Skeletal muscle tissue (tissue), 3 donors: ENCODE measurements at regions not wholly inside any gene's neighbourhood (a gene's known extent, or its start where the extent isn't known, plus 50 kb on each side); places are given as distances from the start of the nearest gene placed in this dataset.

ENCODE experiments used
- H3K27ac ChIP-seq: one replicate; pipeline ENCODE4 v1.7.0; 2013; ENCODE audit warnings: mild to moderate bottlenecking, low read depth, low read length, inconsistent platforms
- H3K27me3 ChIP-seq, 3 donors: one replicate each; pipeline ENCODE4 v1.7.0; 2013; ENCODE audit warnings: low read length in 3 of 3; ENCODE audit not compliant: control insufficient read depth in 3 of 3, insufficient read depth in 3 of 3
- H3K36me3 ChIP-seq, 3 donors: one replicate each; pipeline ENCODE4 v1.7.0; 2013; ENCODE audit warnings: low read length in 3 of 3; ENCODE audit not compliant: control insufficient read depth in 3 of 3, insufficient read depth in 3 of 3
- H3K4me1 ChIP-seq, 3 donors: one replicate each; pipeline ENCODE4 v1.7.0; 2013; ENCODE audit warnings: low read length in 3 of 3, mild to moderate bottlenecking in 3 of 3; ENCODE audit not compliant: control insufficient read depth in 3 of 3, insufficient read depth in 3 of 3
- H3K4me3 ChIP-seq, 3 donors: one replicate each; pipeline ENCODE4 v1.7.0; 2013; ENCODE audit warnings: low read length in 3 of 3
- H3K9ac ChIP-seq, 3 donors: one replicate each; pipeline ENCODE4 v1.7.0; 2013; ENCODE audit warnings: low read length in 3 of 3, mild to moderate bottlenecking in 3 of 3, moderate library complexity in 2 of 3, low read depth in 1 of 3
- H3K9me3 ChIP-seq, 3 donors: one replicate each; pipeline ENCODE4 v1.7.0; 2013; ENCODE audit warnings: low read length in 3 of 3; ENCODE audit not compliant: control insufficient read depth in 3 of 3
- donor health status: Osteomylitis.

DNA sequence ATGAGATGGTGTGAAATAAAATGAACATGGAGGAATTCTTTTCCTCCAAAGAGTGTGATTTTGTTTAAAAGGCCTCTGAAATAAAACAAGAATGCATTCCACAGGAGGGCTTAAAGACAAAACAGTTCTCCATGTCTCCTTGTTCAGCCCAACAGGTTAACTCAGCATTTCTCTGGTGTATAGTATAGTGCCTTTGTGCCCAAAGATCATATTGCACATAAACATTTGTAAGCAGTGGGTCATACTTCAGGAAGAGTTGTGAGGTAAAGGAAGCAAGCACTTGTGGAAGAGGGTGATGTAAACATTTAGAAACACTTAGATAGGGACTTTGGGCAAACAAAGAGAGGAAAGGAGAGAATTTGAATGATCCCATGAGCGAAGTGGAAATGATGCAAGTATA lies 433.9 kb downstream of the SIPA1L2 start:
- Histone ChIP-seq H3K4me3 (no peak overlapping the region), H3K4me1 (no peaks in the 10 kb centered on the region), H3K27me3 (no peaks in the 10 kb centered on the region), H3K36me3 (no peaks in the 10 kb centered on the region), H3K27ac (no peak overlapping the region), H3K9ac (no peak overlapping the region), H3K9me3 (no peaks in the 10 kb centered on the region)

DNA sequence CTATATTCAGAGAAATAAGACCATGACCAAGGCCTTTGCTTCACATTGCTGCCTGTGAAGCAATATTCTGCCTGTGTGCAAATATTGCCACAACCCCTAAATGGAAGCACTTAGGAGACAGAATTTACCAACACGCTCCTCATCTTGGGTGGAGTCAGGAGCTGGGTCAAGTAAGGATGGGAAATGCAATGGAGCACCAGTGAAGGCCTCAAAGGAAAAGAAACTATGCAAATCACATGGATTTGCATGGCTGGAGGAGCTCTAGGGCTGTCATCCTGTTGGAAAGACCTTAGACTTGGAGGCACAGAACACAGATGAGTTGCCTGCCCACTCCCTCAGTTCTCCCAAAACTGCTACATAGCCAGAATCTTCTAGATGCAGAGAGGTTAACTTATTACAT lies 435.5 kb downstream of the SIPA1L2 start:
- Histone ChIP-seq H3K27ac (no peak overlapping the region), H3K27me3 (no peaks in the 10 kb centered on the region), H3K4me1 (no peaks in the 10 kb centered on the region), H3K36me3 (no peaks in the 10 kb centered on the region), H3K4me3 (no peak overlapping the region), H3K9ac (no peak overlapping the region), H3K9me3 (no peaks in the 10 kb centered on the region)

DNA sequence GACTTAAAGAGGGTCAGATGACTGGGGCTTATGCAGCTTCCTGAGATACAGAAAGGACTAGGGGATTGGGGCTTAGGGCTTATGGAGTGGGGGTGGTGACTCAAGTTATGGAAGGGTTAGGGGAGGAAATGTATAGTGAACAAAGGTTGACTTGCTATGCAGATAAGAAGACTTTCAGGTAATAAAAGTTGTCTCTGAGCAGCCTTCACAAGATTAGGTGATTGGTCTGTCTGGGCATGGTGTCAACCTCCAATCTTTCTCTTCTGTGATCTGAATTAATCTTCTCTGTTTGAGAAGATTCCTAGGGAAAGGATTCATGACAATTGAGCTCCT lies 436.5 kb downstream of the SIPA1L2 start:
- Histone ChIP-seq H3K27me3 (no peaks in the 10 kb centered on the region), H3K27ac (no peak overlapping the region), H3K4me1 (no peaks in the 10 kb centered on the region), H3K4me3 (no peak overlapping the region), H3K36me3 (no peaks in the 10 kb centered on the region), H3K9me3 (no peaks in the 10 kb centered on the region), H3K9ac (no peak overlapping the region)

DNA sequence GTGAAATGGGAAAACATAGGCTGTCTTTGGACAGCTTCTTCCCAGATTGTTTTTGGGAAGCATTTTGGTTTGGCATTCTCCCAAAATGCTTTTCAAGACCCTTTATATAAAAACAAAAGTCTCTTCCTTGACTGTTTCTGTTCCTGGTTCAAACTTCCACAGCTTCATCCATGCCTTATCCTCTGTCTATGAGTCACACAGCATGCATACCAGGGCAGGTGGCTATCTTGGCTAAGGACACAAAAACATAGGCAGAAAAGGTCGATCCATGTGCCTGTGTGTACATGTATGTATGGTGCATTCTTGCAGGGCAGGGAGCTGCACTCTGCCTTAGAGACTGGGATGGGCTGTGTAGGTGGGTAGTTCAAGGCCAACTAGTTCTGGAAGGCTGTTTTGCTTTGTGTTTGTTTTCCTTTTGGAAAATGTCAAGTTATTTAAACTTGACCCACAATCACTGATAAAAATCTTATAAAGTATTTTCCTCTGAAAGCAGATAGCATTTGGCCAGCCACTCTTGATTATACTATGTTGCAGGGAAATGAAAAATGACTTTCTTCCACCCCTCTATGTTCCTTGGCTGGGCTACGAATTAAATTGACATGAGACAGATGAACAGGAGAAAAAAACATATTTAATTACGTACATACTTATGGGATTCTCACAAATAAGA lies 437.0 kb downstream of the SIPA1L2 start:
- no peaks in the 10 kb centered on the region for H3K9me3 ChIP-seq
- no peak overlapping the region for H3K9ac ChIP-seq
- no peak overlapping the region for H3K27ac ChIP-seq
- H3K36me3 ChIP-seq = no peaks in the 10 kb centered on the region
- no peaks in the 10 kb centered on the region for H3K4me1 ChIP-seq
- no peak overlapping the region for H3K4me3 ChIP-seq
- H3K27me3 ChIP-seq = no peaks in the 10 kb centered on the region

DNA sequence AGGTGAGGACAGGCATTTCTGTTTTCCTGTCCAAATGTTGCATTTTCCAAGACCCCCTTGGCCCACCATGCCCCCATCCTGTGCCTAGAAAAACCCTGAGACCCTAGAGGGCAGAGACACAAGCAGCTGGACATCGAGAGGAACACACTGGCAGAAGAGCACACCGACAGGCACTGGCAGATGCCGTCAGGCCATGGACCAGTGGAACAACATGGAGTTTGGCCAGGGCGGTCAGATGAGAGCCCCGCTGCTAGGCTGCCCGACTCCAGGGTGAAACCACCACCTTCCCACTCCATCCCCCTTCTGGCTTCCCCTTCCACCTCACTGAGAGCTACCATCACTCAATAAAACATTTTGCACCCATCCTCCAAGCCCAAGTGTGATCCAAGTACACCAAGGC lies 438.4 kb downstream of the SIPA1L2 start:
- Histone ChIP-seq H3K9ac (no peak overlapping the region), H3K9me3 (no peaks in the 10 kb centered on the region), H3K4me3 (no peak overlapping the region), H3K27ac (no peak overlapping the region), H3K27me3 (peaks cover 0 to 2% (median 0%) of the 10 kb centered on the region in 3 donors), H3K4me1 (no peaks in the 10 kb centered on the region), H3K36me3 (no peaks in the 10 kb centered on the region)

DNA sequence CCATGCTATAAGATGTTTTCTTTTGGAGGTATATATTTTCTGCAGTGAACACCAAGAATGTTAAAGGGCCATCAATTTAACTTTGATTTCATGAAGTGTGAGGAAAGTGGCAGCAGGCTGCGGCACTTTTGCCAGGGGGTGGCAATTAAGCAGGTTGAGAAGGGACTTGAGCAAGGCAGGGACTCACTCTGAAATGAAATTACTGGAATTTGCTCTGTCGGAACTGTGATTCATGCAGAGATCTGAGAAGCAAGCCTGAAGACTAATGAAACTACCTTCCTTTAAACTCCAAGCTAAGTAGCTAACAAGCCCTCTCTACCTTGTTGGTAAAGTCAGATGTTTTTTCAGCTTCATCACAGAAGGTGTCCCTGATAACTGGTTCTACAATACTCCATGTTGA lies 441.6 kb downstream of the SIPA1L2 start:
- no peaks in the 10 kb centered on the region for H3K36me3 ChIP-seq
- no peak overlapping the region for H3K4me3 ChIP-seq
- no peaks in the 10 kb centered on the region for H3K9me3 ChIP-seq
- no peak overlapping the region for H3K9ac ChIP-seq
- H3K4me1 ChIP-seq = no peaks in the 10 kb centered on the region
- no peak overlapping the region for H3K27ac ChIP-seq
- peaks cover 0 to 2% (median 0%) of the 10 kb centered on the region in 3 donors for H3K27me3 ChIP-seq

DNA sequence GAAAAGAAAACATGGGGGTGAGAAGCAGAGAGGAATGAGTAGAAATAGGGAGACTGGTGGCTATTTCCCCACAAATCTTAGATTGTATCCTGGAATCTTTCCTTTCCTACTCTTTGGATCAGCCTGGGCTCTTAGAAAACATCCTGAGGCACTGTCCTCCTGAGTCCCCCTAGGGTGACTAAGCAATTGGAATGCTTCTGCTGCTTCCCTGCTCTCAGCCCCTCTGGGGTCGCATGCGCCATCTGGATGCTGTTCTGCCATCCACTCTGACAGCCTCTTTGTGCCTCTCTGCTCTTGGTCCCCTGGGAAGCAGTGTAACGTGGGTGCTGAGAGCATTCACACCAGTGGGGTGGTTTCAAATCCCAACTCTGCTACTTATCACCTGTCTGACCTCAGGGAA lies 443.0 kb downstream of the SIPA1L2 start:
- H3K36me3 ChIP-seq = no peaks in the 10 kb centered on the region
- no peaks in the 10 kb centered on the region for H3K4me1 ChIP-seq
- peaks cover 0 to 3% (median 2%) of the 10 kb centered on the region in 3 donors for H3K27me3 ChIP-seq
- no peak overlapping the region for H3K4me3 ChIP-seq
- no peak overlapping the region for H3K9ac ChIP-seq
- no peaks in the 10 kb centered on the region for H3K9me3 ChIP-seq
- no peak overlapping the region for H3K27ac ChIP-seq

DNA sequence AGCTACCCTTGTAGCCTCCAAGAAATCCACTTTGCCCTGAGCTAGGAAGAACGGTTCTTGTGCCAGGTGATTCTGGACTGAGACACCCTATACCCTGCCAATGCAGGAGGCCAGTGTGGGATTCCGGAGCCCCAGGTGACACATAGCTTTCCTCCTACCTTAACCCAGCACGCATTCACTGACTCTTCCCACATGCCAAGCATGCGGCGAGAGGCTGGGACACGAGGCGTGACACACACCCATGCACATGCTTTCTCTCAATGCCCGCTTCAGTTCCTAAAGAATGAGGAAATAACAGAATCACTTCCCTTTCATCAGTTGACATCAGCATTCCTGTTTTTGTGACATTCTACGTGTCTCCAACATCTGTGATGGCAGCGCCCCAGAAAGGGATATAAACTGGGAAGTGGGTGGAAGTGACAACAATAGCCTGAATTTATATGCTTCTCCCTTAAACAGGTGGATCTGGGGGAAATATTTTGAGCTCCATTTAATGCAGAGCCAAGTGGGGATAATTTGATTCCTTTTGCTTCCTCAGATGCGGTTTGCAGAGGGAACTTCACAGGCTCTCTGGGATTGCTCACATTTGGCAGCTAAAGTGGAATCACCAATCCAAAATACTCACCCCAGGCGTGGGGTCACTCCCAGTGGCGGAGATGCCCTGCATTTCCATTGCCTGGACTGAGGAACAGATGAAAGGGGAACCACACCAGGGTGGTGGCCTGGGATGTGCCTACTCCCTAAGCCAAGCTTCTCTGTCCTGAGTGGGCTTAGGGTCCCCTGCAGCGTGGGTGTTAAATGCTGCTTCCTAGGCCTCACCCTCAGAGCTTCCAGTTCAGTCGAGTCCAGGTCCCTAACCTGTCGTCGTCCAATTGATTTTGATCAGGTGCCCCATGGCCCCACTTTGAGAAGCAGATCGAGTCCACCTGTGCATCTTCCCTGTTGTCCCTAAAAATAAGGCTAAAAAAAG lies 445.1 kb downstream of the SIPA1L2 start:
- H3K4me1 ChIP-seq = peaks cover 0 to 5% (median 0%) of the 10 kb centered on the region in 3 donors
- H3K4me3 ChIP-seq = no peak overlapping the region
- H3K36me3 ChIP-seq = no peaks in the 10 kb centered on the region
- H3K9me3 ChIP-seq = no peaks in the 10 kb centered on the region
- peaks cover 0 to 5% (median 2%) of the 10 kb centered on the region in 3 donors for H3K27me3 ChIP-seq
- no peak overlapping the region for H3K27ac ChIP-seq
- H3K9ac ChIP-seq = no peak overlapping the region

DNA sequence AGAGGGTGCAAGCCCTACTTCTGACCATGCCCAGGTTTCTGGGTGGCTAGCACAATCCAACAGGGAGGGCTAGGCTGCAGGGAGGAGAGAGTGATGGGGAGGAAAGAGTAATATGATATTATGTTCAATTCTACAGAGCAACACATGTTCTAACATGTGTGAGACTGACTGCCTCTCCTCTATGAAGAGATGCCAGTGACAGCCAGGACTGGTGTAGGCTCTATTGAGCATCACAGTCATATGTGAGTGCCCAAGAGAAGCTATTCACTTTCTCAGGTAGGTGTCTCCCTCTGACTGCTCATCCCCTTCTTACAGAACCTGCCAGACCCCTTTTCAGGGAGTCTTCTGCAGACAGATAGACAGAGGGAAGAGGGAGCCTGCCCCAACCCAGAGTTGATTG lies 446.1 kb downstream of the SIPA1L2 start:
- Histone ChIP-seq H3K27ac (no peak overlapping the region), H3K4me1 (peaks cover 0 to 6% (median 0%) of the 10 kb centered on the region in 3 donors), H3K4me3 (no peak overlapping the region), H3K9me3 (no peaks in the 10 kb centered on the region), H3K27me3 (peaks cover 0 to 6% (median 2%) of the 10 kb centered on the region in 3 donors), H3K9ac (no peak overlapping the region), H3K36me3 (no peaks in the 10 kb centered on the region)

DNA sequence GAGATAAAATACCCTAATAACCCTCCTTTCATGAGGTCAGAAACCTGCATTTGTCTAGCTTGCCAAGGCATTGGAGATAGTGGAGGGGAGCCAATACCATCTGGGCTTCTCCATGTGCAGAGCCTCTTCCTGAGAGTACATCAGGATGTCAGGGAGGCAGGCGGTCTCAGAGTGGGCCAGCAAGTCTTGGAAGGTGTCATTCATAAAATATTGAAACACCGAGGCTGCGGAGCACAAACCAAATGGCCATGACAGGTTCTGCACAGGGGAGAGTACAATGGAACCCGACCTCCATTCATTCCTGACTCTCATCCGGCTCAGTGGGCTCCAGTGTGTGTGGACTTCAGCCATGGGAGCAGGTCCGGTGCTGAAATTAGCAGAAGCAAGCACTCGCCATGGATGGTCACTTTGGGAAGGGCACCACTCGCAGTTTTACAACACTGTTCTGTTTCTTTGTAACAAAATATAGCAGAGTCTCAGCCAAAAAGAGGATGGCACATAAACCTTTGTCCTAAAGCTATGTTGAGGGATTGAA lies 446.6 kb downstream of the SIPA1L2 start:
- Histone ChIP-seq H3K36me3 (no peaks in the 10 kb centered on the region), H3K9me3 (no peaks in the 10 kb centered on the region), H3K27ac (no peak overlapping the region), H3K4me1 (peaks cover 0 to 6% (median 0%) of the 10 kb centered on the region in 3 donors), H3K9ac (no peak overlapping the region), H3K27me3 (peaks cover 0 to 6% (median 2%) of the 10 kb centered on the region in 3 donors), H3K4me3 (no peak overlapping the region)
